ENCODE measurements at regions not wholly inside any gene's neighbourhood (a gene's known extent, or its start where the extent isn't known, plus 50 kb on each side); places are given as distances from the start of the nearest gene placed in this dataset.

DNA sequence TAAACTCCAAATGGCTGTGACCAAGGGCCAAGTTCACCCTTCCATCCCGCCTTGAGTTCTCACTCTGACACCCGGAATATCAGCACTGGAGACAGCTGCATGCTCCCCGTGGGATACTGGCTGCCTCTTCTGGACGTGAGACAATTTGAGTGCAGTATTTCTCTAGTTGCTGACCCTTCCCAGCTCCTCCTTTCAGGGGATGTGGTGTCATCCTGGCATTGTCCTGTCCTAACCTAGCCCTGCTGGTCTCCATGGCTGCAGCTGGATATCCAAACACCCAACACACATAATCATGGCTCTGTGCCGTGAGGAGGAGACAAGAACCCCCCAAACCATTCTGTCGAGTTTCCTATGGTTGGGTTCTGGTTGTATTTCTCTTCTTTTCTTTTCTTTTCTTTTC lies 82.6 kb downstream of the PAX1 start:
- no peak for TF ChIP-seq POLR2A (IDR thresholded peaks at IDR 0.05)
- TF ChIP-seq, protein P1, sequence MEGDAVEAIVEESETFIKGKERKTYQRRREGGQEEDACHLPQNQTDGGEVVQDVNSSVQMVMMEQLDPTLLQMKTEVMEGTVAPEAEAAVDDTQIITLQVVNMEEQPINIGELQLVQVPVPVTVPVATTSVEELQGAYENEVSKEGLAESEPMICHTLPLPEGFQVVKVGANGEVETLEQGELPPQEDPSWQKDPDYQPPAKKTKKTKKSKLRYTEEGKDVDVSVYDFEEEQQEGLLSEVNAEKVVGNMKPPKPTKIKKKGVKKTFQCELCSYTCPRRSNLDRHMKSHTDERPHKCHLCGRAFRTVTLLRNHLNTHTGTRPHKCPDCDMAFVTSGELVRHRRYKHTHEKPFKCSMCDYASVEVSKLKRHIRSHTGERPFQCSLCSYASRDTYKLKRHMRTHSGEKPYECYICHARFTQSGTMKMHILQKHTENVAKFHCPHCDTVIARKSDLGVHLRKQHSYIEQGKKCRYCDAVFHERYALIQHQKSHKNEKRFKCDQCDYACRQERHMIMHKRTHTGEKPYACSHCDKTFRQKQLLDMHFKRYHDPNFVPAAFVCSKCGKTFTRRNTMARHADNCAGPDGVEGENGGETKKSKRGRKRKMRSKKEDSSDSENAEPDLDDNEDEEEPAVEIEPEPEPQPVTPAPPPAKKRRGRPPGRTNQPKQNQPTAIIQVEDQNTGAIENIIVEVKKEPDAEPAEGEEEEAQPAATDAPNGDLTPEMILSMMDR (IDR thresholded peaks at IDR 0.05) = no peak

All from vagina (tissue), 2 donors.